ENCODE measurements at regions not wholly inside any gene's neighbourhood (a gene's known extent, or its start where the extent isn't known, plus 50 kb on each side); places are given as distances from the start of the nearest gene placed in this dataset.

GRCh38 chr10:7082967-7083366, 327.9 kb downstream of the SFMBT2 start (continued):
- TF ChIP-seq ZNF331 (CRISPR knock-in tag; IDR thresholded peaks at IDR 0.05; ENCODE audit: low read depth), result no peak
- no peak for TF ChIP-seq ETS1 (IDR thresholded peaks at IDR 0.05)
- TF ChIP-seq, protein P1, sequence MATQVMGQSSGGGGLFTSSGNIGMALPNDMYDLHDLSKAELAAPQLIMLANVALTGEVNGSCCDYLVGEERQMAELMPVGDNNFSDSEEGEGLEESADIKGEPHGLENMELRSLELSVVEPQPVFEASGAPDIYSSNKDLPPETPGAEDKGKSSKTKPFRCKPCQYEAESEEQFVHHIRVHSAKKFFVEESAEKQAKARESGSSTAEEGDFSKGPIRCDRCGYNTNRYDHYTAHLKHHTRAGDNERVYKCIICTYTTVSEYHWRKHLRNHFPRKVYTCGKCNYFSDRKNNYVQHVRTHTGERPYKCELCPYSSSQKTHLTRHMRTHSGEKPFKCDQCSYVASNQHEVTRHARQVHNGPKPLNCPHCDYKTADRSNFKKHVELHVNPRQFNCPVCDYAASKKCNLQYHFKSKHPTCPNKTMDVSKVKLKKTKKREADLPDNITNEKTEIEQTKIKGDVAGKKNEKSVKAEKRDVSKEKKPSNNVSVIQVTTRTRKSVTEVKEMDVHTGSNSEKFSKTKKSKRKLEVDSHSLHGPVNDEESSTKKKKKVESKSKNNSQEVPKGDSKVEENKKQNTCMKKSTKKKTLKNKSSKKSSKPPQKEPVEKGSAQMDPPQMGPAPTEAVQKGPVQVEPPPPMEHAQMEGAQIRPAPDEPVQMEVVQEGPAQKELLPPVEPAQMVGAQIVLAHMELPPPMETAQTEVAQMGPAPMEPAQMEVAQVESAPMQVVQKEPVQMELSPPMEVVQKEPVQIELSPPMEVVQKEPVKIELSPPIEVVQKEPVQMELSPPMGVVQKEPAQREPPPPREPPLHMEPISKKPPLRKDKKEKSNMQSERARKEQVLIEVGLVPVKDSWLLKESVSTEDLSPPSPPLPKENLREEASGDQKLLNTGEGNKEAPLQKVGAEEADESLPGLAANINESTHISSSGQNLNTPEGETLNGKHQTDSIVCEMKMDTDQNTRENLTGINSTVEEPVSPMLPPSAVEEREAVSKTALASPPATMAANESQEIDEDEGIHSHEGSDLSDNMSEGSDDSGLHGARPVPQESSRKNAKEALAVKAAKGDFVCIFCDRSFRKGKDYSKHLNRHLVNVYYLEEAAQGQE (IDR thresholded peaks at IDR 0.05; ENCODE audit: unreplicated experiment), result no peak
- no peak for TF ChIP-seq JUNB (IDR thresholded peaks at IDR 0.05; ENCODE audit: unreplicated experiment)
- TF ChIP-seq CREB1 (CRISPR knock-in tag; IDR thresholded peaks at IDR 0.05; ENCODE audit: low read depth), result no peak
- TF ChIP-seq POLR2AphosphoS5 (IDR thresholded peaks at IDR 0.05; ENCODE audit: low read depth), result no peak
- no peak for TF ChIP-seq STAT1 (IDR thresholded peaks at IDR 0.05; ENCODE audit: unreplicated experiment)
- TF ChIP-seq EZH2phosphoT487 (IDR thresholded peaks at IDR 0.05; ENCODE audit: unreplicated experiment), result no peak
- no peak for TF ChIP-seq NANOG (IDR thresholded peaks at IDR 0.05; ENCODE audit: borderline replicate concordance)
- TF ChIP-seq CTCF (conservative IDR thresholded peaks at IDR 0.05; ENCODE audit: low read depth in 2 of 2), result no peak
- no peak for TF ChIP-seq EZH2 (IDR thresholded peaks at IDR 0.05; ENCODE audit: low read depth, unreplicated experiment)

DNA sequence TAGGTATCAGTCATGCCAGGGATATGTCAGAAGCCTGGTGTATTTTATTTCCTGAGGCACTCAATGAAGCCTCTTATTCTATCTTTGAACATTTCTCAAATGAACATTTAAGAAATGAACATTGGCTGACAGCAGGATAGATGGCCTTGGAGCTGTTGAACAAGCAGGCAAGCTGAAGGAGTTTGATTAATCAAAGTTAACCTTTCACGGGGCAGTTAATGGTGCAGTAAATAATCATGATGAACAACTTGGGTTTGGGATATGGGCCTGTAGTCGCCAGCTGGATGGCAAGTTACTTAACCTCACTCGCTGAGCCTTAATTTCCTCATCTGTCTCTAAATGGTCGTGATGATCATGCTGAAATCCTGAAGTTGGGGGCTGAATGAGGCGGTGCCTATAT, 333.0 kb downstream of the SFMBT2 start:
- Mint-ChIP-seq H3K27me3 (ENCODE audit: insufficient read depth, low read depth, poor library complexity) (no peaks in the 10 kb centered on the region), H3K9me3 (no peaks in the 10 kb centered on the region), H3K36me3 (ENCODE audit: low read depth) (no peaks in the 10 kb centered on the region), H3K4me1 (peaks cover 18% of the 10 kb centered on the region), H3K27ac (no peak overlapping the region), H3K4me3 (no peak overlapping the region)
- H3K9me2 ChIP-seq (ENCODE audit: insufficient read depth), result peaks cover 5% of the 10 kb centered on the region; the same call in 1 of the 2 replicates
- no peak overlapping the region for H3K4me2 ChIP-seq
- H4K20me1 ChIP-seq (replicated peaks; ENCODE audit: insufficient read depth), result no peaks in the 10 kb centered on the region
- TF ChIP-seq, protein P1 (IDR thresholded peaks at IDR 0.05; ENCODE audit: unreplicated experiment), result no peak
- TF ChIP-seq EZH2 (IDR thresholded peaks at IDR 0.05; ENCODE audit: low read depth, unreplicated experiment), result no peak
- no peaks in the 10 kb centered on the region for H3K27me3 ChIP-seq (ENCODE audit: insufficient read depth)
- no peak overlapping the region for H2AFZ ChIP-seq
- no peaks in the 10 kb centered on the region for H3F3A ChIP-seq (replicated peaks; ENCODE audit: low read depth)
- H3K4me1 ChIP-seq (ENCODE audit: insufficient read depth), result peaks cover 11% of the 10 kb centered on the region
- H3K4me3 ChIP-seq, result no peak overlapping the region
- DNase-seq (ENCODE audit: low spot score), result no peak
- H3K79me2 ChIP-seq (replicated peaks; ENCODE audit: insufficient read depth), result no peaks in the 10 kb centered on the region
- H3K27ac ChIP-seq (ENCODE audit: low read depth), result no peak overlapping the region
- H3K36me3 ChIP-seq (ENCODE audit: insufficient read depth), result no peaks in the 10 kb centered on the region
- no peak for ATAC-seq
